Progenitor cell of endocrine pancreas (in vitro differentiated cells): ENCODE measurements at regions not wholly inside any gene's neighbourhood (a gene's known extent, or its start where the extent isn't known, plus 50 kb on each side); places are given as distances from the start of the nearest gene placed in this dataset.

Experiments used
- DNase-seq: peaks from one replicate; pipeline ENCODE4 v3.0.0; 2021; ENCODE audit warnings: low spot score; ENCODE audit not compliant: unreplicated experiment
- H3K27ac Mint-ChIP-seq: 2 replicates; pipeline ENCODE4 v1.8.0; 2021; ENCODE audit warnings: mild to moderate bottlenecking, moderate library complexity, mixed read lengths
- H3K27me3 Mint-ChIP-seq: 2 replicates; pipeline ENCODE4 v1.8.0; 2021; ENCODE audit warnings: mixed read lengths
- H3K36me3 Mint-ChIP-seq: 2 replicates; pipeline ENCODE4 v1.8.0; 2022; ENCODE audit warnings: mixed read lengths; ENCODE audit not compliant: insufficient read depth
- H3K4me1 Mint-ChIP-seq: 2 replicates; pipeline ENCODE4 v1.8.0; 2021; ENCODE audit warnings: low read depth, mixed read lengths
- H3K4me3 Mint-ChIP-seq: 2 replicates; pipeline ENCODE4 v1.8.0; 2021; ENCODE audit warnings: low read depth, mild to moderate bottlenecking, moderate library complexity, mixed read lengths
- H3K9me3 Mint-ChIP-seq: 2 replicates; pipeline ENCODE4 v1.8.0; 2021; ENCODE audit warnings: low read depth, mixed read lengths
- TF ChIP-seq, protein P1 (sequence below): fragments of 200-600 bp; sonication (generic); IDR thresholded peaks from one replicate; pipeline ENCODE4 v1.5.0; 2021; ENCODE audit warnings: antibody characterized with exemption, mild to moderate bottlenecking; ENCODE audit not compliant: unreplicated experiment

DNA sequence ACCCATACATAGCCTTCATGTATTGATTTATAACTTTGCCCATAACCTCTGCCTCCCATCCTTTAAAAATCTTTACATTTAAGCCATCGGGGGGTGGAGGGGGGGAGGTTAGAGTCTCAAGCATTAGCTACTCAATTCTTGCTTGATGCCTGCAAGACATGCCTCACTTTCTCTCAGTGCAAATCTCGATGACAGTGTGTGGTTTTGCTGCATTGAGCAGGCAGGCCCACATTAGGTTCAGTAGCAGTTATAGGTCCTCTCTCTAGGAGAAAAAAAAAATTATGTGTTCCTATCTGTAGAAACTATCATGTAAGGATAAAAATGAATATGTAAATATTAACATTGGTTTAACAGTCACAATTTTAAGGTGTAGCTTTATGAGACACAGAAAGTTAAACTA is 314.0 kb upstream of the ANO3 start:
- H3K9me3 Mint-ChIP-seq = peaks cover 3% of the 10 kb centered on the region
- no peaks in the 10 kb centered on the region for H3K27me3 Mint-ChIP-seq
- H3K27ac Mint-ChIP-seq = no peak overlapping the region
- no peak for DNase-seq
- H3K4me3 Mint-ChIP-seq = no peak overlapping the region
- peaks cover 18% of the 10 kb centered on the region for H3K4me1 Mint-ChIP-seq
- H3K36me3 Mint-ChIP-seq = no peaks in the 10 kb centered on the region
- TF ChIP-seq, protein P1, sequence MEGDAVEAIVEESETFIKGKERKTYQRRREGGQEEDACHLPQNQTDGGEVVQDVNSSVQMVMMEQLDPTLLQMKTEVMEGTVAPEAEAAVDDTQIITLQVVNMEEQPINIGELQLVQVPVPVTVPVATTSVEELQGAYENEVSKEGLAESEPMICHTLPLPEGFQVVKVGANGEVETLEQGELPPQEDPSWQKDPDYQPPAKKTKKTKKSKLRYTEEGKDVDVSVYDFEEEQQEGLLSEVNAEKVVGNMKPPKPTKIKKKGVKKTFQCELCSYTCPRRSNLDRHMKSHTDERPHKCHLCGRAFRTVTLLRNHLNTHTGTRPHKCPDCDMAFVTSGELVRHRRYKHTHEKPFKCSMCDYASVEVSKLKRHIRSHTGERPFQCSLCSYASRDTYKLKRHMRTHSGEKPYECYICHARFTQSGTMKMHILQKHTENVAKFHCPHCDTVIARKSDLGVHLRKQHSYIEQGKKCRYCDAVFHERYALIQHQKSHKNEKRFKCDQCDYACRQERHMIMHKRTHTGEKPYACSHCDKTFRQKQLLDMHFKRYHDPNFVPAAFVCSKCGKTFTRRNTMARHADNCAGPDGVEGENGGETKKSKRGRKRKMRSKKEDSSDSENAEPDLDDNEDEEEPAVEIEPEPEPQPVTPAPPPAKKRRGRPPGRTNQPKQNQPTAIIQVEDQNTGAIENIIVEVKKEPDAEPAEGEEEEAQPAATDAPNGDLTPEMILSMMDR = no peak

DNA sequence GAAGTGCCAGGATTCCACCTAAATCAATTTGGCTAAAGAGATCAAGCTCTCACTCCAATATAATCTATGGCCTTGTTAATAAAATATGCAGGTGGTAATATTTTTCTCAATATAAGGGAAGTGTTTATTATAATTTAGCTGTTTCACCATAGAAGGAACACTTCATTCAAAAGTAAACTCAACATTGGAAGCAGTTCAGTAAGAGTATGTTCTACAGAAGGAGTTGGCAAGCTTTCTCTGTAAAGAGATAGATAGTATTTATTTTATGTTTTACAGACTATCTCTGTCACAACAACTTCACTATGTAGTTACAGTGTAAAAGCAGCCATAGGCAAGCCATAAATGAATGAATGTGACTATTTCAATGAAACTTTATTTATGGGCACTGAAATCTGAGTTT is 313.6 kb upstream of the ANO3 start:
- H3K4me3 Mint-ChIP-seq = no peak overlapping the region
- TF ChIP-seq, protein P1 = no peak

DNA sequence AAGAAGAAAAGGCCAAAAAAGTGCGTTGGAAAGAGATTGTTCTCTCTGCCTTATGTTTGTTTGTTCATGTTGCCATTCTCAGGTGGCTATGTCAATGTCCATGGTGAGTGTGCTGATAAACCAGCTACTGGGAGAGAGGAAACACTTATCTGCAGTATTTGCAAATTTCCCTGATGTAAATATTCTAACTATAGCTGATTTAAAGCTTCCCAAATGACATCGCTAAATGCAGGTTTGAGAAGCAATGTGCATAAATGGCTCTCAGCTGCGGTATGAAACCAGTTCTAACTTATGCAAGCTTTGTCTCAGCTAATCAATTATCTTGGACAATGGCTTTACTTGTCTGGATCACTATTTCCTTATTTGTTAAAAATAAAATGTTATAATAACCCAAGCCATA is 312.5 kb upstream of the ANO3 start:
- H3K4me1 Mint-ChIP-seq = peaks cover 18% of the 10 kb centered on the region
- TF ChIP-seq, protein P1 = no peak
- H3K36me3 Mint-ChIP-seq = no peaks in the 10 kb centered on the region
- peaks cover 3% of the 10 kb centered on the region for H3K9me3 Mint-ChIP-seq
- H3K4me3 Mint-ChIP-seq = no peak overlapping the region
- H3K27ac Mint-ChIP-seq = no peak overlapping the region
- no peak for DNase-seq
- H3K27me3 Mint-ChIP-seq = no peaks in the 10 kb centered on the region

More for the DNA sequence above, 313.6 kb upstream of the ANO3 start:
- Mint-ChIP-seq H3K27ac (no peak overlapping the region), H3K9me3 (peaks cover 3% of the 10 kb centered on the region), H3K4me1 (peaks cover 18% of the 10 kb centered on the region), H3K27me3 (no peaks in the 10 kb centered on the region), H3K36me3 (no peaks in the 10 kb centered on the region)
- DNase-seq = no peak

DNA sequence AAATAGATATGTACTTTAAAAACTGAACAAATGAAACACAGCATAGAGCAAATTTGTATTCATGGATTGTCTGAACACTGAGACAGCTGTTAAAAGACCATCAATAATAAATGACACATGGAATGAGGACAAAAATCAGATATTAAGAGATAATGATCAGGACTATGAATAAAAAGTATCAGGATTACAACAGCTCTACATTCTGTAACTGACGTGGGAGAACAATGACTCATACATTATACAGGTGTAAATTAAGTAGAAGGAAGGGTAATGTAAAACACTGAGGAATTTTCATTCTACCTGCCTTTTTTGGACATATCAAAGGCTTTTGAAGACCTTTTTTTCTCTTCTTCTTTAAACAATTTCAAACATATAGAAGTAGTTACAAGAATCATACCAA is 310.9 kb upstream of the ANO3 start:
- TF ChIP-seq, protein P1 = no peak
- H3K36me3 Mint-ChIP-seq = no peaks in the 10 kb centered on the region
- peaks cover 18% of the 10 kb centered on the region for H3K4me1 Mint-ChIP-seq
- H3K27me3 Mint-ChIP-seq = no peaks in the 10 kb centered on the region
- DNase-seq = no peak
- no peak overlapping the region for H3K27ac Mint-ChIP-seq
- no peak overlapping the region for H3K4me3 Mint-ChIP-seq
- peaks cover 3% of the 10 kb centered on the region for H3K9me3 Mint-ChIP-seq

DNA sequence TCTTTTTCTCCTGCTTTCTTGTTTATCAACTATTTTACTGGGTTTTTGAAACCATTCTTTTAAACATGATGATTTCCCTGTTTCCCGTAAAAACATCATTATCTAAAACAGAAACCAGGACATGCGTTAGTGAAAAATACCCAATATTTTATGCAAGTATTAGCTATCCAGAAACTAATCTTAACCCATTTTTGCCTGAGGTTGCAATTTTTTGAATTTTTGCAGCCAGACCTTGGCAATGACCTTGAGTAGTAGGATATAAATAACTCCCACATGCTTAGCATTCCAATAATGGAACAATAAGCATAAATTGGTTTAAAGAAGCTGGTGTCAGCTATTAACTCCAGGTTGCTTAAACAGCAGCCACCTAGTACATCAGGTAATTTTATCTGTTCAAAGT is 308.9 kb upstream of the ANO3 start:
- H3K27me3 Mint-ChIP-seq = no peaks in the 10 kb centered on the region
- H3K9me3 Mint-ChIP-seq = peaks cover 3% of the 10 kb centered on the region
- TF ChIP-seq, protein P1 = no peak
- H3K4me3 Mint-ChIP-seq = no peak overlapping the region
- DNase-seq = no peak
- H3K4me1 Mint-ChIP-seq = peaks cover 8% of the 10 kb centered on the region
- H3K36me3 Mint-ChIP-seq = no peaks in the 10 kb centered on the region
- no peak overlapping the region for H3K27ac Mint-ChIP-seq
